ENCODE measurements at regions not wholly inside any gene's neighbourhood (a gene's known extent, or its start where the extent isn't known, plus 50 kb on each side); places are given as distances from the start of the nearest gene placed in this dataset.

- no peaks in the 10 kb centered on the region for H3K79me2 ChIP-seq (ENCODE audit: low read depth)
- ChIA-PET POLR2A (ENCODE audit: unreplicated experiment) (no interaction called here), CTCF (no interaction called here)
- peak overlapping the region; percentile 72 for H3K4me2 ChIP-seq
- no peaks in the 10 kb centered on the region for H3K27me3 ChIP-seq (ENCODE audit: insufficient read depth, low read depth)
- no TSS peak for BruUV-seq (replicated peaks)
- intact Hi-C loops (cut with micrococcal nuclease; ENCODE audit: unreplicated experiment): no loop called here
- H3K4me1 ChIP-seq (replicated peaks; ENCODE audit: insufficient read depth): no peaks in the 10 kb centered on the region
- TF ChIP-seq EZH2 (IDR thresholded peaks at IDR 0.05; ENCODE audit: low read depth) (no peak), CTCF (conservative IDR thresholded peaks at IDR 0.05) (no peak)
- no peaks in the 10 kb centered on the region for H3K36me3 ChIP-seq (ENCODE audit: low read depth)
- H3K27ac ChIP-seq: no peak overlapping the region
- no peaks in the 10 kb centered on the region for H3K9me3 ChIP-seq (ENCODE audit: insufficient read depth, low read depth)
- no peaks in the 10 kb centered on the region for H3K9me2 ChIP-seq (ENCODE audit: insufficient read depth)
- H3F3A ChIP-seq (ENCODE audit: insufficient read depth, low read depth): no peaks in the 10 kb centered on the region
- no peak for DNase-seq
- no peaks in the 10 kb centered on the region for H4K20me1 ChIP-seq (ENCODE audit: insufficient read depth)
- H2AFZ ChIP-seq: peak overlapping the region; percentile 66; the same call in 1 of the 2 replicates
- H3K4me3 ChIP-seq: peak overlapping the region; percentile 53; the same call in 1 of the 2 replicates
Measured at GRCh38 chrX:40157228-40158035, 59.7 kb upstream of the BCOR start.

GRCh38 chrX:40156470-40157227 lies 58.9 kb upstream of the BCOR start:
- no TSS peak for BruUV-seq (replicated peaks)
- Histone ChIP-seq H3K9me3 (ENCODE audit: insufficient read depth, low read depth) (no peaks in the 10 kb centered on the region), H3K4me3 (no peak overlapping the region), H3K79me2 (ENCODE audit: low read depth) (no peaks in the 10 kb centered on the region), H3K27ac (no peak overlapping the region), H4K20me1 (ENCODE audit: insufficient read depth) (no peaks in the 10 kb centered on the region), H3K27me3 (ENCODE audit: insufficient read depth, low read depth) (no peaks in the 10 kb centered on the region), H3K36me3 (ENCODE audit: low read depth) (no peaks in the 10 kb centered on the region), H3K4me1 (replicated peaks; ENCODE audit: insufficient read depth) (no peaks in the 10 kb centered on the region), H3K4me2 (no peak overlapping the region), H3K9me2 (ENCODE audit: insufficient read depth) (no peaks in the 10 kb centered on the region), H2AFZ (no peak overlapping the region), H3F3A (ENCODE audit: insufficient read depth, low read depth) (no peaks in the 10 kb centered on the region)
- TF ChIP-seq EZH2 (IDR thresholded peaks at IDR 0.05; ENCODE audit: low read depth) (no peak), CTCF (conservative IDR thresholded peaks at IDR 0.05) (no peak)
- POLR2A ChIA-PET (ENCODE audit: unreplicated experiment): no interaction called here
- no peak for DNase-seq
- CTCF ChIA-PET: no interaction called here
- intact Hi-C loops (cut with micrococcal nuclease; ENCODE audit: unreplicated experiment): no loop called here

- Histone ChIP-seq H3K4me3 (peak overlapping the region; percentile 53), H3F3A (ENCODE audit: insufficient read depth, low read depth) (no peaks in the 10 kb centered on the region), H3K4me2 (peak overlapping the region; percentile 58), H3K9me3 (ENCODE audit: insufficient read depth, low read depth) (no peaks in the 10 kb centered on the region), H3K27me3 (ENCODE audit: insufficient read depth, low read depth) (no peaks in the 10 kb centered on the region), H3K79me2 (ENCODE audit: low read depth) (no peaks in the 10 kb centered on the region), H3K36me3 (ENCODE audit: low read depth) (no peaks in the 10 kb centered on the region), H3K4me1 (replicated peaks; ENCODE audit: insufficient read depth) (no peaks in the 10 kb centered on the region), H4K20me1 (ENCODE audit: insufficient read depth) (no peaks in the 10 kb centered on the region), H2AFZ (no peak overlapping the region), H3K27ac (peak overlapping the region; percentile 47), H3K9me2 (ENCODE audit: insufficient read depth) (no peaks in the 10 kb centered on the region)
- ChIA-PET POLR2A (ENCODE audit: unreplicated experiment) (no interaction called here), CTCF (no interaction called here)
- BruUV-seq (replicated peaks): no TSS peak
- no peak for DNase-seq
- TF ChIP-seq EZH2 (IDR thresholded peaks at IDR 0.05; ENCODE audit: low read depth) (no peak), CTCF (conservative IDR thresholded peaks at IDR 0.05) (no peak)
- intact Hi-C loops (cut with micrococcal nuclease; ENCODE audit: unreplicated experiment): no loop called here
Measured at GRCh38 chrX:40155589-40156469, 58.1 kb upstream of the BCOR start.

Measured in PC-9 (cell line).